RCC 7860 (cell line): ENCODE measurements at regions not wholly inside any gene's neighbourhood (a gene's known extent, or its start where the extent isn't known, plus 50 kb on each side); places are given as distances from the start of the nearest gene placed in this dataset.
"Not testable (repeated sequence)": the region's sequence is repeated elsewhere in the genome, so short reads cannot be mapped to it uniquely, and the experiment has no call there.

Experiments
- DNase-seq: peaks from one replicate; pipeline ENCODE4 v3.0.0-alpha.2; 2015; ENCODE audit warnings: low spot score
- FAIRE-seq: peaks from 2 replicates; lab custom pipeline; 2012; peaks lifted over from hg19 to GRCh38; lab: Jason Lieb, UNC

- DNase-seq (no peak), FAIRE-seq (no peak)
These were observed 249.0 kb downstream of the SEC61B start for GRCh38 chr9:99471033-99471432.

GRCh38 chr9:99472240-99472915, 250.3 kb downstream of the SEC61B start:
- FAIRE-seq (no peak), DNase-seq (no peak)

GRCh38 chr9:99472916-99473245, 250.8 kb downstream of the SEC61B start:
- FAIRE-seq (no peak), DNase-seq (no peak)

GRCh38 chr9:99474186-99474585, 252.1 kb downstream of the SEC61B start:
- FAIRE-seq (no peak), DNase-seq (no peak)

- DNase-seq (no peak), FAIRE-seq (no peak)
These were observed 253.5 kb downstream of the SEC61B start for GRCh38 chr9:99475401-99476065.

GRCh38 chr9:99478469-99479027, 256.5 kb downstream of the SEC61B start:
- FAIRE-seq: no peak
- no peak for DNase-seq

- no peak for FAIRE-seq
These were observed 257.8 kb downstream of the SEC61B start for GRCh38 chr9:99479929-99480328.

GRCh38 chr9:99485459-99485858, 263.4 kb downstream of the SEC61B start:
- no peak for DNase-seq
- no peak for FAIRE-seq

More at GRCh38 chr9:99479929-99480328, 257.8 kb downstream of the SEC61B start:
- no peak for DNase-seq

- FAIRE-seq: no peak
- no peak for DNase-seq
These were observed 264.6 kb downstream of the SEC61B start for GRCh38 chr9:99486684-99487083.

GRCh38 chr9:99488131-99489059, 266.3 kb downstream of the SEC61B start:
- FAIRE-seq: no peak
- DNase-seq: no peak

GRCh38 chr9:99489060-99489413, 267.0 kb downstream of the SEC61B start:
- DNase-seq (no peak), FAIRE-seq (no peak)

GRCh38 chr9:99490729-99491128, 268.6 kb downstream of the SEC61B start:
- no peak for FAIRE-seq
- no peak for DNase-seq

GRCh38 chr9:99491408-99492158, 269.5 kb downstream of the SEC61B start:
- FAIRE-seq (no peak), DNase-seq (no peak)

GRCh38 chr9:99497641-99498040, 275.6 kb downstream of the SEC61B start:
- DNase-seq (no peak), FAIRE-seq (no peak)

GRCh38 chr9:99498979-99499378, 276.9 kb downstream of the SEC61B start:
- not testable (repeated sequence) for FAIRE-seq, DNase-seq

GRCh38 chr9:99505936-99506335, 283.9 kb downstream of the SEC61B start:
- FAIRE-seq (no peak), DNase-seq (no peak)

- FAIRE-seq (no peak), DNase-seq (no peak)
These were observed 284.8 kb downstream of the SEC61B start for GRCh38 chr9:99506747-99507348.

- FAIRE-seq: no peak
- no peak for DNase-seq
These were observed 287.1 kb downstream of the SEC61B start for GRCh38 chr9:99509065-99509745.

GRCh38 chr9:99509900-99510535, 287.9 kb downstream of the SEC61B start:
- FAIRE-seq (no peak), DNase-seq (no peak)
